ENCODE measurements at regions not wholly inside any gene's neighbourhood (a gene's known extent, or its start where the extent isn't known, plus 50 kb on each side); places are given as distances from the start of the nearest gene placed in this dataset.

DNA sequence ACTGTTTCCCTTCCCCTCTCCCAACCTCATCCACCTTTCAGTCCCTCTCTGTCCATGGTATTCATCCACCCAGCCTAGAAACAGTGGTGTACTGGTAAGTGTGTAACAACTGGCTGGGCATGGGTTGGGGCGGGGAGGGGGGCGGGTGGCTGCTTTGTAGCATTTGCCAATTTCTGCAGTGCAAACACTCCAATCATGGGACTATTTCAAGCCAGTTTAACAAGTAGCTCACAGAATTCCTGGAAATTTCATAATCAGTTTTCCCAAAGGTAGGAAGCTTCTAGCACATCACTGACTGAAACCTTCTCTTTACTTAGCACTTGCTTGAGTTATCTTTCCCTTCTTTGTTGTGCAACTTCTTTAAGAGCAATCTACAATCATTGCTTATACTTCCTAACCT is 100.8 kb upstream of the WASF3 start:
- DNase-seq: no peak

DNA sequence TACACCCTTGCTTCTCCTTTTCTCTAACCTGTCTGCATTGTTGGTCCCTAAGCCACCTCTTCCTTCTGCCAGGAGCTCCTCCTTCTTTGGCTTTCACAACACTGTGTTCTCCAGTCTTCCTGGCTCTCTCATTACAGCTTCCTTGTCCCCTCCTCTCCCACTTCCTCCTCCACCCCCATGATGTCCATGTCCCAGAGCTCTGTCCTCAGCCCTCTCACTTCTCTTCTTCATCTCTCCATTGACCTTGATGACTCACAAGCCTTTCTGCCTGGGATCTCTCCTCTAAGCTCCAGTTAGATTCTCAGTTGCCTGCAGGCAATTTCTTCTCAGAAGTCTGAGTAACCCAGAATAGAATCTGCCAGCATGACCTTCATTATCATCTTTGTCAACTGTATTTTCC is 100.3 kb upstream of the WASF3 start:
- no peak for DNase-seq

DNA sequence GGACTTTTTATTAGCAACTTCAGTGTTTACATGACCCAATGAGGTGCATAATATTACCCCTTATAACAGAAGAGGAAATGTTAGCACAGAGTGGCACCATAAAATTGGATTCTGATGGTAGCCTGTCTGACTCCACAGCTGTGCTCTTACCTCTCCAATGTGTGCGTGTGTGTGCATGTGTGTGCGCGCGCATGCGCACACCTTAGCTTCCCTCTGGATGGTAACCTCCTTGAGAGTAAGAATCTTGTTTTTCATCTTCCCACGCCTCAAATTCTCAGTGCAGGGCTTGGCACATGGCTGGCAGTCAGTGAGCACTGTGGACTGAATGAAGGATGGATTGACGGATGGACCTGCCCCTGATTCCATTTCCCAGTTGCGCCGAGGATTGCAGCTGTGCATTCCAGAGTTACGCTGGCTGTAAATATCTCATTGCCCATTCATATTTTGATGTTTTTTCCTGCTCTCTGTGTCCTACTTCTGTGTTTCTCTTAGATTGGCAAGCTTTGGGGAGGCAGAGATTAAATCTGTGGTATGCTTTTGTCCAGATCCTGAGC is 99.2 kb upstream of the WASF3 start:
- DNase-seq: no peak

DNA sequence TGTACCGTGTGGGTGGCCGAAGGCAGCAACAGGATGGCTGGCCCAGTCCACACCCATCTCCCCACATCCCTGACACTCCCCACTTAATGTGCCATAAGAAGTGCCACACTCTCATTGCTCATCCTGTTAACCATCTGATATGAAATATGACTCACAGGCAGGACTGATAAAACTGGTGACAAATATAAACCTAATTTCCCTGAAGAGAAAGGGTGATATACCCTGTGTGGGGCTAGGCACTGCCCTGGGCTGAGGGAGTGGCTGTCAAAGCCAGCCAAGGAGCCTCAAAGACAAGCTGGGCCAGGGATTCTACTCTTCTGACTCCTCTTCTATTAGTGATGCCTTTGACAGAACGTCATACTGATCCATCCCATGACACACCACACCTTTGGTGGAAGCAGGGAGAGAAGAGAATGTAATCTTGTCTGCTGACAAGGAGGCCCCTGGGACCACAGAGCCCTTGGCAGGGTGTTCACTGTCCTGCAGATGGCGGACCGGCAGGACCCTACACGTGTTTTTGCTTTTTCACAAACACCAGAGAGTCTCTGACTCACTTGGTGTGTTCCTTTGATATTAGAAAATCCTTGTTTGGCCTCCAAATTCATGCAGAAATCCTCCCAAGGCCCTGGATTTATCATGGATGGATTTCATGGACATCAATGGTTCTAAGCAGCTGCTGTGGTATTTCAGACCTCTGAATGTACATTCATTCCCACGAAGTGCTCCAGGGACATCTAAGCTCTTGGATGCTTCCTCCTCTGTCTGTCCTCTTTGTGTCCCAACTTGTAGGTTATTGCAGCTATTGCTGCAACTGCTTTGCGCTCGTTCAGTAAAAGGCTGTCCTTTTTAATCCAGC is 98.0 kb upstream of the WASF3 start:
- no peak for DNase-seq

DNA sequence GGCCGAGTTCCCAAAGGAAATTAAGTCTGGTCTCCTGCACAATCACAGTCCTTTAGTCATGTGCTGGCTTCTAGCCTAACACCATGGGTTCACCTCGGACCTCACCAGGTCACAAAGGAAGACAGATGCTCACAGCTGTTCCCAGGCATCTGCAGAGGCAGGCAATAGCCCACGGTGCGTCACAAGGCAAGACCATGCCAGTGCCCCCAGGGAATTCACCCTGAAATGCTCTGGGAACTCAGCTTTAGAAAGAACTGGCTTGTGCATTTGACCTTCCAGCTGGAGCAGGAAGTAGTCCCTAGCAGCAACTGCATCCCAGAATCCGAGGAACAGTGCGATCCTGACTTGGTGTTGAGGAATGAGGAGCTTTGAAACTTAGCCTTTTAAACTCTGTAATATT is 96.8 kb upstream of the WASF3 start:
- no peak for DNase-seq

DNA sequence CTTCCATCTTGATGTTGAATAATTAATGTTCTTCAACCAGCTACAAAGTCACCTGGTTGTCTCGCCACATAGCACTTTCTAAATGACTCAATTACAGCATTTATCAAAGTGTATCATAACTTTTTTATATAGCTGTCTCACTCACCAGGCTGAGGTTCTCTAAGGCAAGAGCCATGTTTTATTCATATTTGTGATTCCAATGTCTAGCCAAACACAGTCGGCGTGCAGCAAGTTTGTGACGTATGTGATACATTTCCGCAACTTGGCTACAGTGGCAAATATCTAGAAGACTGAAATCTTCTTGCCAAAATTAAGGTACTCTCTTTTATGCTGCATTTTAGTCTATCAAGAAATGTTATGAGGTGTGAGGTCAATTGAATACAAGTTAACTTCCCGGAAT is 94.2 kb upstream of the WASF3 start:
- DNase-seq: no peak

DNA sequence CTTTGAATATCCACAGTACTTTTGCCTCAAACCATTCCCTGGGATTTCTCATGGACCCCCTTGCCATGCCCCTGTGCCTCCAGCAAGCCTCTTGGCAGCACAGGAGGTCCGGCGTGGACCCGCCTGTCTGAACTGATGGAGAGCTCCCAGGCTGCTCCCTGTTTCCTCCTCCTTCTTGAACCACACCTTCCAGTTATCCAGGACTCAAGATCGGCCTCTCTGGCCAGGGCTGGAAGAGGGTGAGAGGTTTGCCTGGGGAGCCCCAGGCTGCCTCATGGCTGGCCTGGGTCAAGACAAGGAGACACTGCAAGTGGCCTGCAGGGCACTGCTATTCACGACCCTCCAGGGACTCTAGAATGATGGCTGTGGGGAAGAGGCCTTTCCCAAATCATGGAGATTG is 93.6 kb upstream of the WASF3 start:
- no peak for DNase-seq

DNA sequence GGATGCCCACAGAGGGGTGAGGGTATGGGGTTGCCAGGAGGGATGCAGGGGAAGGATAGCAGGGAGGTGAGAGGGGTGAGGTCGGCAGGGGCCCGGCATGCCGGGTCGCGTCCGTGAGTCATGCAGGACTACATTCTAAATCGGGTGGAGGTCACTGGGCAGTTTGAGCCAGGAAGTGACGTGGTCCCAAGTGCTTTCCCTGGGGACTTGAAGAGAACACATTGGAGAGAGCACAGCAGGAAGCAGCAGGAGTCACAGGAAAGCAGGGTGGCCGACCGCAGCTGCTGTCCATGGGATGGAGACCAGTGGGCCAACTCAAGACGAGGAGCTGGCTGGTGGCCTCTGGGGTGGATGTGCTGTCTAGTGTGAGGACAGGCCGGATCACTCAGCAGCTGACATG is 92.0 kb upstream of the WASF3 start:
- no peak for DNase-seq

DNA sequence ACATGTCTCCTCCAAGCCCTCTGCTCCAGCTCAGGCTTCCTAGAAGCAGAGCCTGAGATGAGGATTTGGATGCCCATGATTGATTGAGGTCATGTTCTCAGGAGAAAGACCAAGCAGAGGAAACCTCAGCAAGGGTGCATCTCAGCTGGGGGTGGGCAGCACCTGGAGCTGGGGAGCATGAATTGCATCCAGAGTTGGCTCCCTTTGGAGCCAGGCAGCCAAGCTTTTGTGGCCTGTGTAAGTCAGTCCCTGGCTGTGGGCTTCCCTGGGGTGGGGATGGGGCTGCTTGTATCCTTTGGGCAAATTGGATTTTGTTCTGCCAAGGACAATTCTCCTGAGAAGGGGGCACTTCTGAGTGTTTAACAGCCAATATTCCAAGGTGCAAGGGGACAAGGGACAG is 91.5 kb upstream of the WASF3 start:
- DNase-seq: no peak

DNA sequence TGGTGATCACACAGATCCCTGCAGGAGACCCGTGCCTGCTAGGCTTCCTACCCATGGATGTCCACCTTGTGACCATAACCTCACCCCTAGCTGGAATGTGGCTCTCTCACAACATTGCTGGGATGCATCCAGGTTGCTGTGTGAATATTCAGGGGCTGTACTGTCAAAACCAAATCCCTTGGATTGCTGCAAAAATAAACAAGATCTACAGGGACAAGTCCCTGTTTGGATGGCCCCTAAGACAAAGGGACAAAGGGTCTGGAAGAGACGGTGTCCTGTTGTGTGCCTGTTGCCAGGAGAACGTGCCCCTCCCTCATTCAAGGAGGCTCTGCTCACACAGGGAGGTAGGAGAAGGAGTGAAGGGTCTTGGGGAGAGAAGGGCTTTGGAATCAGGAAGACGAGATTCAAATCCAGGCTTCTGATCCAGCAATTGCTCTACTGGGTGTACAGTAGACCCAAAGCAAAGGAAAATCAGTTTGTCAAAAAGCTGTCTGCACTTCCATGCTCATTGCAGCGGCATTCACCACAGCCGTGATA is 89.2 kb upstream of the WASF3 start:
- no peak for DNase-seq

DNA sequence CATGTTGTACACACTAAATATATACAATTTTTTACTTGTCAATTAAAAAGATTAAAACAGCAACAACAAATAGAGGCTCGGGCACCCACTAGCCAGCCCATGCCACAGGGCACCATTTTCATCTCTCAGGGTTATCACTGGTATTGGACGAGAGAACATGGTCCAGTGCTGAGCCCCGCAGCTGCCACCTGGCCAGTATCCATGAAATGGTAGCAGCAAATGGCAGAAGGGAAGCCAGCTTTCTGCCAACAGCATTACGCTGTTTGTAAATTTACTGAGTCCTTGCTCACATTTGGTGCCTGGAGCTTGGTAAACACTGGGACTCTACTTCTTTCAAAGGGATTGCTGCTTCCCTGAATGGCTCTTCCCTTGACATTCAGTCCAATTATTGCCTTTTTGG is 87.9 kb upstream of the WASF3 start:
- DNase-seq: no peak

DNA sequence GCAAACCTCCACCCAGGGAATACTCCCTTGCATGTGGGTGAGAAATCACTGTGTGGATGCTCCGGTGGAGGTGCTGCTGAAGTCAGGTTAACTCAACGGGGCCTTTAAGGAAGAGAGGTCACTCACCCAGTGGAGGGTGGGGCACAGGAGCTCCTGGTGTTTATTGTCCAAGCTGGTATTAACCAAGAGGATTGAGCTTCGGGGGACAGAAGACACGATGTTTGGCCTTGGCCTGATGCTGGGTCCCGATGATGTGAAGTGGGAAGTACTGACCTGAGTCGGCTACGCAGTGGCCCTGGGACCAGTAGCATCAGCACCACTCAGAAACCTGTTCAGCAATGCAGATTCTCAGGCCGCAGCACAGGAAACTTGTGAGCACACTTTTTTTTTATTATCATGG is 85.7 kb upstream of the WASF3 start:
- no peak for DNase-seq

DNA sequence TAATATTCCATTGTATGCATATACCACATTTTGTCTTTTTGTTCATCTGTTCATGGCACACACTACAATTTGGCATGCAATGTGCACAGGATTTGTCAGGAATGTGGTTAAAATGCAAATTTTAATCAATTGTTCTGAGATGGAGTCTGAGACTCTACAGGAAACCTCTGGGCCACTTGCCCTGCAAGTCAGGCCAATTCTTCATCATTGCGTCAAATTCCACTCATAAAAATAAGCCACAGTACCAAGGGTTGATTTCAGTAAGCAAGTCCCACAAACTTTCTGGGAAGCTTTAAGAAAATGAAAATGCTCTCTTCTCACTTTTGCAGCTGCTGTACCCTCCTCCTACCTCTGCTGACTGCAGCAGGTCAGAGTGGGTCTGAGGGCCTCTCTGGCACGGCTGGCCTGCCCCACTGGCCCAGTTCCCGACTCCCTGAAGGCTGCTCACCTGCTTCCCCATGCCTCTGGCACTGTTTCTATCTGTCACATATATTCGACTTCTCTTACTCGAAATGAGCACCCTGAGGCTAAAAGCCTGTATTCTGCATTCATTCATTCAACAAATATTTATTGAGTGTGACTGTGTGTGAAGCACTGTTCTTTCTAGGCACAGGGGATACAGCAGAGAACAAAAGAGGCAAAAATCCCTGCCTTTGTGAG is 83.8 kb upstream of the WASF3 start:
- no peak for DNase-seq

DNA sequence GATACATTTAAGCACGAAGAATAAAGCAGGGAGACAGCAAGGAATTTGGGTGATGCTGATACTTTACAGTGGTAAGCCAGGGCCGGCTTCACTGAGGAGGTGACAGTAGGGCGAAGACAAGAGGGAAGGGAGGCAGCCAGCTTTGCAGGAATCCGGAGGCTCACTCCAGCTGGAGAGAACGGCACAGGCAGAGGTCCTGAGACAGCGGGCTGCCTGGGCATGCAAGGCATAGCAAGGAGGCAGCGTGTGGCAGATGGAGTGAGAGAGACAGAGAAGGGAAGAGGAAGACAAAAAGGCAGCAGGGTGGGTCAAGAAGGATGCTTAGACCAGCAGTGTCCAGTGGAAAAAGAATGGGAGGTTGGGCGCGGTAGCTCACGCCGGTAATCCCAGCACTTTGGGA is 83.2 kb upstream of the WASF3 start:
- DNase-seq: no peak

DNA sequence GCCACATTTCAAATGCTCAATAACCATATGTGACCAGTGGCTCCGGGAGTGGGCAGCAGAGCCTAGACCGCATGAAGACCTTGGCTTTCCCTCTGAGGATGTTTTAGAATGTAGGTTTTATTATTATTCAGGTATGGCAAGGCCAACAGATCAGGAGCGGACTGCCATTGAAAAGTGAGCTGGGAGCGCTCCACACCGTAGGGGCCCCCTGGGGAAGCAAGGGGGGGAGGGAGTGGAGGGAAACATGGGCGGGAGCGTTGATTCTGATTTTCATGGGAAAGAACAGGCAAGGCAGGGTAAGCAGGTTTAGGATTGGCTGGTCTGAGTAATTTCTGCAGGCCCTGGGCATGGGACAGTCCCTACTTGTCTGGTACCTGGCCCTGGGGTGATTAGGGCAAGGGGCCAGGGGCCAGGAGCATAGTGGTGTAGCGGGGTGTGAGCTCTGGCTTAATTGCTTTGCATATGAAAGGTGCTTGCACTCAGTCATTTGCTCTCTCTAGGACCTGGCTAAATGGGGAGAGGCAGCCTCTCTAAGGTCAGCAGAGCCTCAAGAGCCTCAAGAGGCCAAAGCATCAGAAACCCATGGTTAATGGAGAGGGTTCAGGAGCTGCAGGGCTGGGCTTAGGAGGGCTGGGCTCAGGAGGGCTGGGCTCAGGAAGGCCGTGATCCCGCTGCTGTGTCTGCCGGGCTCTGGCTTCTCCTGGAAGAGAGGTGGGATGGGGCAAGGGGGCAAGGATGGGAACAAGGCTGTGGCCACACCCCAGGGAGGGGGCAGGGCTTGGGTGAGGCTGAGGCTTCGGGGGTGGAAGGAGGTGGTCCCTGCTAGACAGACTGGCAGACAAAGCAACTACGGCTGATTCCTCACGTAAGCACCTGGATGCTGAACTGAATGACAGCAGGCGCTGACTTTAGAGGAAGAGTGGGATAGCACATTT is 82.0 kb upstream of the WASF3 start:
- DNase-seq: no peak

DNA sequence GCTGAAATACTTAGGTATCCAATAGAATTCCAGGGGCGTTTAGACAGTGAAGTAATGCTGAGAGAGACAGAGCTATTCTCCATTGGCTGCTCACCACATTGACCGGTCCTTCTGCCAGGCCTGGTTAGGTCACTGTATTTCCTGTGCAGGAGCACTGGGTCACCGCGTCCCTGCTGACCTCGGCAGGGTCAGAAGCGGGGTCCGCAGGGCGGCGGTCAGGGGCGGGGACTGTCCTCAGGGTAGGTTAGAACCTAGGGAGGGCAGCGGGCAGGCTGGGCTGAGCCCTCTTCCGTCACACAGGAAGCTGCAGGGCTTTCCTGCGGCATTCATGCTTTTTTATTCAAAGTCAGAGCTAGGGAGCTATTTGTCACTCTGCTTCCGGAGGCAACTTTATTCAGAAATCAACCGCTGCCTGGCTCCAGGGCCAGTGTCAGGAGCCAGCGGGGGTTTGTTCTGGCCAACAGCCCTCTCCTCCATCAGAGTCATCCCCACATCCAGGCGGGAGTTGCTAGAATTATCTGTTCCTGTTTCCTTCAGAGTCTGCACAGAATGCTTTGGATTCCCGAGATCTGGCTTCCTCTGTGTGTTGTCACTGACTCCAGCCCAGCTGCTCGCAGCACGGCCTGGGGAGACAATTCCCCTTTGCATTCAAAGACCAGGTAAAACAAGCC is 81.2 kb upstream of the WASF3 start:
- DNase-seq: no peak

DNA sequence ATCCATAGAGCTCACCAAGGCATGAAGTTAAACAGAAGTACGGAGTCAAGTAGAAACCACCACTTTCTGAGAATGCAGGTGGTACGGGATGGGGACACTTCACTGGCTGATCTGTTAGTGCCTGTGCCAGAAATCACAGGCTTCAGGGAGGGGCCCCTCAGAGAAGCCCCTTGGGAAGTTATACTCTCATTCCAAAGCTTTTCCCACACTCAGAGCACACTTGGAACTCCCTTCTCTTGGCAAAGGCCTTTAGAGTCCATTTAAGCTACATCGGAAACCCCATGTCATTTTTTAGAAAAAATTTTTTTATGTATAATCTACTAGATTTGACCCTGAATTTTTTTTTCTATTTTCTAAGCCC is 80.7 kb upstream of the WASF3 start:
- DNase-seq: no peak

DNA sequence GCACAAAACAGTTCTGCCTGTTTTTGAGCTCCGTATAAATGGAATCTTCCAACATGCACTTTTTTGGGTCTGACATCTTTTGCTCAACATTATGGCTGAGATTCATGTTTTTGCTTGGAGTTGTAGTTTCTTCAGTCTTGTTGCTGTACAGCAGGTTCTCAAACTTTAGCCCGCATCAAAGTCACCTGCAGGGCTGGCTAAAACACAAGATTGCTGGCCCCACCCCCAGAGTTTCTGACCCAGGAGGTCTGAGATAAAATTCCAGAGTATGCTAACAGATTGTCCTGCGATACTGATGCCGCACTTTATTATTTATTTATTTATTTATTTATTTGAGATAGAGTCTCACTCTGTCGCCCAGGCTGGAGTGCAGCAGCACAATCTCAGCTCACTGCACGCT is 79.8 kb upstream of the WASF3 start:
- DNase-seq: no peak

DNA sequence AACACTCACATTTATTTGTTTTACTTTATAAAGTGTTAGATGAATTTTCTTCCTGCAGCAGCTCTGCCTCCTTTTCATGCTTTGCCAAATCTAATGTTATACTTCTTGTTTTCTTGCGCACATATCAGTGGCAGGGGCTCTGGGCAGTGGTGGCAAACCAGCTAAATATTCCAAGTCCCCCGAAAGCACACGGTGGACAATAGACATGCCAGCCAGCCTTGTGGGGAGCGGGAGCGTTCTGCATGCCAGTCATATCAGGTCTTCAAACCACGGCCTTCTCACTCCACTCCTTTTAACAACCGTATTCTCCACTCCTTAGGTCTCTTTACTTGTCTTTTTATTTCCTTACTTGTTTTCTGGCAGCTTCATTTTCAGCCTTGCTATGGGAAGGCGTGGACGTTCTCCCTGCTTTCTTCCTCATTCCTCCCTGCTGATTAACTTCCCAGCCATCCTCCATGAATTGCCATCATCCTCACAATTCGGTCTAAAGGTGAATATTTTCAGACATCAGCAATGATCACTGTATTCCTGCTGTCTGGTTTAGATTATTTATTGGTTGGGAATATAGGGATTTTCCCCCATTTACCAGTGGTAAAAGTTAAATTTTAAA is 77.1 kb upstream of the WASF3 start:
- DNase-seq: no peak

DNA sequence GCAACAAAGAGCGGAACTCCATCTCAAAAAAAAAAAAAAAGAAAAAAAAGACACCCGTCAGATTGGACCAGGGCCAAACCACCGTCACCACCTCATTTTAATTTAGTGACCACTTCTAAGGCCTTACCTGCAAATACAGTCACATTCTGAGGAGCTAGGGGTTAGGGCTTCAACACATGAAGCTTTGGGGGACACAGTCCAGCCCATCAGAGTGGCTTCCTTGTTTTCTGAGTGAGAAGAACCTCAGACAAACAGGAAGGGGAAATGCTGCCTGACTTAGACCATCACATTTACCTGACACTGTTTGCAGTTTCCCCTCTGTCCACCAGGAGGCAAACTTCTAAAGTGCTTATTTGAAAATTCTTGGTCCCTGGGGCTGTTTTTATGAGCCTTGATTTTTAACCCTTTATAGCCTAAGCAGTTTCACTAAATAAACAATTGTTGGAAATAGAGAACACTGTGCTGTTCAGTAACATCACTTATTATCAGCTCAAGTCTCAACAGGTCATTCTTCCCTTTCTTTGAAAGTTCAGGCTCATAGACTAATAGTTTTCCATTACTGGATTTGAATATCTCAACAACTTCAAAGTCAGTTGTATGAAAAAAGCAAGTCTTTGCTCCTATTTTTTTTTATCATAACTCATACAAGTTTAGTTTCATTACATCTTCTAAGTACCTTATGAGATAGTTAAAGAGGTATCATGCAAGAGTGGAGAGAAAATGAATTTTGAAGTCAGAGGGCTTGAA is 74.9 kb upstream of the WASF3 start:
- DNase-seq: peak; percentile 50 to 86 (median 67)

DNA sequence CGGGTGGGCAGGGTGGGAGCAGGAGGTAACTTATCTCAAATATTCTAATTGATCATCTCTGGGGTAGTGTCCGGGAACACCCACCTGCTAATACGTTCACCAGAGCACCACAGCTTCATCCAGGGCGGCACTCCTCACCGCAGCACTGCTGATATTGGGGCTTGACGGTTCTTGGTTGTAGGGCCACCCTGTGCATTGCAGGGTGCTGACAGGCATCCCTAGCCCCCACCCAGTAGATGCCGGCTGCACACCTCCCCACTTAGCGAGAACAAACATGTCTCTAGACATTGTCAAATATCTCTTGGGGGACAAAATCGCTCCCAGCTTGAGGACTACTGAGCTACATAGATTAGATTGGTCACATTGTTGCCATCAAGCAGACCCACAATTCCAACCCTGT is 73.9 kb upstream of the WASF3 start:
- DNase-seq: no peak

Data from stimulated activated naive CD4-positive, alpha-beta T cell (primary cell).